ENCODE measurements at regions not wholly inside any gene's neighbourhood (a gene's known extent, or its start where the extent isn't known, plus 50 kb on each side); places are given as distances from the start of the nearest gene placed in this dataset.

- TF ChIP-seq POLR2AphosphoS5 (IDR thresholded peaks at IDR 0.05) (no peak), CTCF (IDR thresholded peaks at IDR 0.05) (no peak)
Observed at GRCh38 chr16:62586128-62586862, 550.1 kb upstream of the CDH8 start.

Data from stomach (tissue), 4 donors.